Mammary epithelial cell (primary cell): ENCODE measurements at regions not wholly inside any gene's neighbourhood (a gene's known extent, or its start where the extent isn't known, plus 50 kb on each side); places are given as distances from the start of the nearest gene placed in this dataset.

ENCODE experiments used
- EZH2 ChIP-seq: IDR thresholded peaks from 2 replicates; pipeline ENCODE4 v1.6.1; 2012; ENCODE audit warnings: low read length, inconsistent platforms, borderline replicate concordance
- TF ChIP-seq, protein P1 (sequence below), 2 donors: IDR thresholded peaks in 1 of 2; conservative IDR thresholded peaks in 1 of 2; 2 replicates each; pipeline ENCODE4 v1.5.1; 2011 to 2012; ENCODE audit warnings: inconsistent platforms in 2 of 2, low read length in 2 of 2, mild to moderate bottlenecking in 2 of 2, control low read depth in 1 of 2, low read depth in 1 of 2; ENCODE audit not compliant: insufficient read depth in 1 of 2; ENCODE audit errors: extremely low read depth in 1 of 2

DNA sequence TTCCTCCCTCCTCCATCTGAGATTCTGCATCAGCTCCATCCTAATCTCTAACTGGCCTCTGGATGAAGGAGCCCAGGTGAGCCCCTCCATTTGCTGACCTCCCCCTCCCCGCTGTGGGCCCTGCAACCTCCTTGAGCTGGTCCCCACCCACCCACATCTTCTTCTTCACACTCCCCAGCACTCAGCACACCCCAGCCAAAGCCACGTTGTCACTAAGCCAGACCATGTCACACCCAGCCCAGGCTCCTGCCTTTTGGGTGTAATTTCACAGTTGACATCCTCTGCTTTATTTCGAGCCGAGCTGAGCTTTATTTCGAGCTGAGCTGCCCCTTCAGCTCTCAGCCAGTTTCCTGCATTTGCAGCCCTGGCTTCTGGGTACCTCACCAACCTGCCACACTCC, 282.7 kb upstream of the TNRC6C start:
- TF ChIP-seq, protein P1, sequence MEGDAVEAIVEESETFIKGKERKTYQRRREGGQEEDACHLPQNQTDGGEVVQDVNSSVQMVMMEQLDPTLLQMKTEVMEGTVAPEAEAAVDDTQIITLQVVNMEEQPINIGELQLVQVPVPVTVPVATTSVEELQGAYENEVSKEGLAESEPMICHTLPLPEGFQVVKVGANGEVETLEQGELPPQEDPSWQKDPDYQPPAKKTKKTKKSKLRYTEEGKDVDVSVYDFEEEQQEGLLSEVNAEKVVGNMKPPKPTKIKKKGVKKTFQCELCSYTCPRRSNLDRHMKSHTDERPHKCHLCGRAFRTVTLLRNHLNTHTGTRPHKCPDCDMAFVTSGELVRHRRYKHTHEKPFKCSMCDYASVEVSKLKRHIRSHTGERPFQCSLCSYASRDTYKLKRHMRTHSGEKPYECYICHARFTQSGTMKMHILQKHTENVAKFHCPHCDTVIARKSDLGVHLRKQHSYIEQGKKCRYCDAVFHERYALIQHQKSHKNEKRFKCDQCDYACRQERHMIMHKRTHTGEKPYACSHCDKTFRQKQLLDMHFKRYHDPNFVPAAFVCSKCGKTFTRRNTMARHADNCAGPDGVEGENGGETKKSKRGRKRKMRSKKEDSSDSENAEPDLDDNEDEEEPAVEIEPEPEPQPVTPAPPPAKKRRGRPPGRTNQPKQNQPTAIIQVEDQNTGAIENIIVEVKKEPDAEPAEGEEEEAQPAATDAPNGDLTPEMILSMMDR (conservative IDR thresholded peaks at IDR 0.05 in 1 of 2, IDR thresholded peaks at IDR 0.05 in 1 of 2; ENCODE audit: extremely low read depth in 1 of 2, insufficient read depth in 1 of 2, low read depth in 1 of 2, low read length in 2 of 2): no peak
- no peak for TF ChIP-seq EZH2
